Mucosa of descending colon (tissue), 3 donors: ENCODE measurements at regions not wholly inside any gene's neighbourhood (a gene's known extent, or its start where the extent isn't known, plus 50 kb on each side); places are given as distances from the start of the nearest gene placed in this dataset.

Experiments
- ATAC-seq: fragments of 200-7000 bp; cut with Tn5 transposase; one replicate; pipeline ENCODE4 v1.9.1; 2020; ENCODE audit warnings: mild to moderate bottlenecking, moderate library complexity
- DNase-seq, 3 donors: peaks; one replicate each; pipeline ENCODE4 v3.0.0-alpha.2; 2020
- H3K36me3 ChIP-seq: fragments of 200-600 bp; one replicate; pipeline ENCODE4 v1.8.0; 2021; ENCODE audit warnings: low read depth, mild to moderate bottlenecking
- H3K4me1 ChIP-seq: fragments of 200-600 bp; one replicate; pipeline ENCODE4 v1.8.0; 2021; ENCODE audit warnings: low read depth, mild to moderate bottlenecking
- H3K4me3 ChIP-seq: fragments of 200-600 bp; one replicate; pipeline ENCODE4 v1.8.0; 2021; ENCODE audit warnings: mild to moderate bottlenecking
- H3K9me3 ChIP-seq: fragments of 200-600 bp; one replicate; pipeline ENCODE4 v1.8.0; 2021; ENCODE audit warnings: mild to moderate bottlenecking
- intact Hi-C, 2 donors: fragments of 100-400 bp; cut with DNase I in 1 of 2; cut with micrococcal nuclease in 1 of 2; formaldehyde crosslinking; loops; one replicate each; pipeline versions ENCODE4 v1.11.0 to v1.11.1; 2022; cut with DNase I, micrococcal nuclease
- TF ChIP-seq, protein P1 (sequence below): fragments of 200-600 bp; IDR thresholded peaks from one replicate; pipeline ENCODE4 v1.8.0; 2022; ENCODE audit warnings: antibody characterized with exemption, mild to moderate bottlenecking
- donor health status: DM: no; HTN: no; CAD: no; lungs with moderate emphysema.
- donor health status: DM: no; HTN: no; CAD: no.
- donor health status: DM: no; HTN: yes; CAD: no.

DNA sequence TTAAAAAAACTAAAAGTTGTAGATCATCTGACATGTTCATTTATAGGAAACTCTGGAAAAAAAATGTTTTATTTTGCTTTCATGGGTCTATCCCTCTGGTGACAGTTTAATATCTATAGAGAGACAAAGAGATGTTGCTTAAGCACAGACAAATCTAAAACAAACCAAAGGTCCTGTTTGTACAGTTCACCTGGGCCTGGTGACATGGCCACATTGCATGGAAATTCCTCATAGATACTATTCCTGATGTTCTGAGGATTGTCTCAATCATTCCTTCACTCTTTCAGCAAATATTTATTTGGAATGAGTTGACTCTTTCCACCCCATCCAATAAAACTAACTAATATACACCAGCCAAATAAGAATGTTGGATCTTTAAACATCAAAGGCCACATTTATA lies 259.1 kb upstream of the NOCT start:
- ATAC-seq, result no peak

DNA sequence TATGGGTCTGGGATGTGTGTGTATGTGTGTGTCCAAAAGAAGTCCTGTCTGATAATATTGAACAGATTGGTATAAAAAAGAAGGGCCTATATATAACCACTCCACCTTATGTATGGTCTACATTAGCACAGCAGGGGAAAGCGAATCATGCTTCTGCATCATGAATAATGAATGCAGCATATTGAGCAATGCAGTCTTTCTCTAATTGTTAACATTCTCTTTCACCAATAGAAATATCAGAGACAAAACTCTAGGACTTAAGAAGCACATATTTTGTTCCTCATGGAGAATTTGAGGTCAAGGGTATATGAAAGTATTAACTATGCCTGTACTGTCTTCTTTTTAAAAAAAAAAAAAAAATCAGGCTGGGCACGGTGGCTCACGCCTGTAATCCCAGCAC lies 264.3 kb upstream of the NOCT start:
- intact Hi-C loops, result no loop called here
- peaks cover 3% of the 10 kb centered on the region for H3K9me3 ChIP-seq
- no peaks in the 10 kb centered on the region for H3K4me1 ChIP-seq
- DNase-seq (no peak), ATAC-seq (no peak)
- H3K36me3 ChIP-seq, result no peaks in the 10 kb centered on the region
- TF ChIP-seq, protein P1, sequence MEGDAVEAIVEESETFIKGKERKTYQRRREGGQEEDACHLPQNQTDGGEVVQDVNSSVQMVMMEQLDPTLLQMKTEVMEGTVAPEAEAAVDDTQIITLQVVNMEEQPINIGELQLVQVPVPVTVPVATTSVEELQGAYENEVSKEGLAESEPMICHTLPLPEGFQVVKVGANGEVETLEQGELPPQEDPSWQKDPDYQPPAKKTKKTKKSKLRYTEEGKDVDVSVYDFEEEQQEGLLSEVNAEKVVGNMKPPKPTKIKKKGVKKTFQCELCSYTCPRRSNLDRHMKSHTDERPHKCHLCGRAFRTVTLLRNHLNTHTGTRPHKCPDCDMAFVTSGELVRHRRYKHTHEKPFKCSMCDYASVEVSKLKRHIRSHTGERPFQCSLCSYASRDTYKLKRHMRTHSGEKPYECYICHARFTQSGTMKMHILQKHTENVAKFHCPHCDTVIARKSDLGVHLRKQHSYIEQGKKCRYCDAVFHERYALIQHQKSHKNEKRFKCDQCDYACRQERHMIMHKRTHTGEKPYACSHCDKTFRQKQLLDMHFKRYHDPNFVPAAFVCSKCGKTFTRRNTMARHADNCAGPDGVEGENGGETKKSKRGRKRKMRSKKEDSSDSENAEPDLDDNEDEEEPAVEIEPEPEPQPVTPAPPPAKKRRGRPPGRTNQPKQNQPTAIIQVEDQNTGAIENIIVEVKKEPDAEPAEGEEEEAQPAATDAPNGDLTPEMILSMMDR, result no peak
- no peak overlapping the region for H3K4me3 ChIP-seq

More for the DNA sequence above, 259.1 kb upstream of the NOCT start:
- TF ChIP-seq, protein P1, result no peak
- intact Hi-C loops, result no loop called here
- Histone ChIP-seq H3K4me3 (no peak overlapping the region), H3K9me3 (peaks cover 3% of the 10 kb centered on the region), H3K36me3 (no peaks in the 10 kb centered on the region), H3K4me1 (no peaks in the 10 kb centered on the region)
- DNase-seq, result no peak

DNA sequence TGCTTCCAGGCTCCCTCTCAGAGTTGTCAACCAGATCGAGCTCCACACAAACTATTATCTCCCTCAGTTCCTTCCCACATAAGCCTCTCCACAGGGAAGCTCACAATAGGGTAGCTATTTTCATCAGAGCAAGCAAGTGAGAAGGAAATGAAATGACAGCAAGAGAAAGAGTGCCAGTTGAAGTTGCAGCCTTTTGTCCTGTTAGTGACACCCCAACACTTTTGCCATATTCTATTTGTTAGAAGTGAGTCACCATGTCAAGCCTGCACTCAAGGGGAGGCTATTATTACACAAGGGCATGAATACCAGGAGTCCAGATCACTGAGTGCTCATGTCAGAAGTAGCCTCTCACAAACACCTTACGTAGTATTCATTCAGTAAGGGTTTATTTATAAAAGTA lies 266.3 kb upstream of the NOCT start:
- Histone ChIP-seq H3K36me3 (no peaks in the 10 kb centered on the region), H3K4me3 (no peak overlapping the region), H3K9me3 (peaks cover 3% of the 10 kb centered on the region), H3K4me1 (no peaks in the 10 kb centered on the region)
- TF ChIP-seq, protein P1, result no peak
- DNase-seq, result no peak
- ATAC-seq, result no peak
- intact Hi-C loops, result no loop called here

DNA sequence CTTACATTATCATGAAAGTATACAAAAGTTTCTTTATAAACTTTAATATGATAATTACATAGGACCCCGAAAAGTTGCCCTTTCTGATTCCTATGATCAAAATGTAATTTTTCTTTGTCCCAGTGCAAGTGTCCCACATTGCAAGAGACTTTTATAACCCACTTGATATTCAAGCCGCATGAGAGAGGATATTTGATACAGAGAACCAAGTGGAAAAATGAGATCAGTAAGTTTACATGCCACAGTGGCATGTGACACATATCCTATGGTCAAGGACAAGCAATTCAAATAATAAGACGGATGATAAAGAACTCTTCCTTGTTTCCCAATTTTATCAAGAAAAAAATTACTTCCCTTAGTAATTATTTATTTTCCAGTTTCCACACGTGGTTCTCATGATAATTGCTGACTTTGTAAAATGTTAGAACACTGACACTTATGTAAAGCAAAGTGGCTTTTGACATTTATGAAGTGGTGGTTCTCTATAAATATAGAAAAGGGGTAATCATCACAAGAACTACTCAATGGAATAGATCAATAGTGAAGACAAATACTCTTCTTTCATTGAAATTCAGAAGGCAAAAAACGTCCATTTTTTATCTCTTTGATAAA lies 273.7 kb upstream of the NOCT start:
- Histone ChIP-seq H3K4me1 (no peaks in the 10 kb centered on the region), H3K36me3 (no peaks in the 10 kb centered on the region), H3K9me3 (no peaks in the 10 kb centered on the region), H3K4me3 (no peak overlapping the region)
- no peak for DNase-seq
- no peak for ATAC-seq
- TF ChIP-seq, protein P1, result no peak
- intact Hi-C loops, result no loop called here

DNA sequence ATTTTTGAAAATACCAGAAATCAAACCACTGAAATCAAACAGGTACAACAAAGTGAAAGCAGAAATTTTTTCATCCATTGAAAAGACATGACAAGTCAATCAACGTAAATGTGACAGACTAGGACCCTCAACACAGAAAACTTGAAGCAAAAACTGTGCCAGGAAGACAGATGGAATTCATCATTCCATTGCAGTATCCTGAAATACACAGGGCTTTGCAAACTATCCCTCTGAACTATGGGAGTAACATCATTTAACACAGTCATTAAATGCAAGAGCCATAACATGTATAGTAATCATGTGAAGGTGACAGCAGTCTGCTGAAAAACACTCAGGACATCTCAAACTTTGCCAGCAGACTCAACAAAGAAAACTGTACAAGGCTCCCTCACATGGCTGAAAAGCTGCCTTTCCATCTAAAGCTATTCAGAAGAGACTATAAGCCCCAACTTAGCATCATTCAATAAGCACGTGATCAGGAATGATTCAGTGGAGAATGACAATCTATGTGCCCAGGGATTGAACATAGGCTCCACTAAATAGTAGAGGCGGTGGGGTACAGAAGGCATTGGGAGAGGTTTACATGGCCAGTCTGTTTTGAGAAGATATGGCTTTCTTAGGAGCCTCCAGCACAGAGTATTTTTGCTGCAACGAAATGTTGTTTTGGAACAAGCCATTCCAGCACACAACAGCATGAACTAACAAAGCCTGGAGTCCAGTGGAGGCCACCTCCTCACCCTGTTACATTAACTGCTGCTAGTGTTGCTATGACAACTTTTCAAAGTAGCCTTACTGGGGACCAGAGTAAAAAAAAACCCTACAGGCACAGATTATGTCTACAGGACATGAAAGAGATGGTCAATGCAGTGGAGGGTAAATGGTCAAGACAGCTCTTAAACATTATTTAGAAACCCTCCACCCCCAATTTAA lies 274.5 kb upstream of the NOCT start:
- intact Hi-C loops, result no loop called here
- Histone ChIP-seq H3K4me3 (no peak overlapping the region), H3K9me3 (no peaks in the 10 kb centered on the region), H3K4me1 (no peaks in the 10 kb centered on the region), H3K36me3 (no peaks in the 10 kb centered on the region)
- TF ChIP-seq, protein P1, result no peak
- DNase-seq, result no peak
- ATAC-seq, result no peak
